Astrocyte (in vitro differentiated cells and primary cell): ENCODE measurements at regions not wholly inside any gene's neighbourhood (a gene's known extent, or its start where the extent isn't known, plus 50 kb on each side); places are given as distances from the start of the nearest gene placed in this dataset.

Experiments
- DNase-seq: peaks from one replicate; pipeline ENCODE4 v3.0.0-alpha.2; 2010; ENCODE audit warnings: low read depth
- FAIRE-seq: peaks from 2 replicates; lab custom pipeline; 2011; peaks lifted over from hg19 to GRCh38; lab: Jason Lieb, UNC
- H2AFZ ChIP-seq: 2 replicates; pipeline ENCODE4 v1.6.0; 2012; ENCODE audit warnings: low read depth, low read length, inconsistent platforms
- H3K27ac ChIP-seq: 2 replicates; pipeline ENCODE4 v1.5.1; 2011; ENCODE audit warnings: low read depth, low read length, inconsistent platforms
- H3K27me3 ChIP-seq: 2 replicates; pipeline ENCODE4 v1.6.0; 2011; ENCODE audit warnings: low read length, inconsistent platforms; ENCODE audit not compliant: insufficient read depth
- H3K36me3 ChIP-seq: 2 replicates; pipeline ENCODE4 v1.5.1; 2011; ENCODE audit warnings: low read length, inconsistent platforms; ENCODE audit not compliant: insufficient read depth
- H3K4me1 ChIP-seq: 2 replicates; pipeline ENCODE4 v1.5.1; 2011; ENCODE audit warnings: low read length, inconsistent platforms; ENCODE audit not compliant: insufficient read depth
- H3K4me2 ChIP-seq: 2 replicates; pipeline ENCODE4 v1.6.0; 2012; ENCODE audit warnings: low read length, inconsistent platforms
- H3K4me3 ChIP-seq: 2 replicates; pipeline ENCODE4 v1.5.1; 2011; ENCODE audit warnings: low read depth, mild to moderate bottlenecking, low read length, inconsistent platforms; ENCODE audit not compliant: insufficient read depth
- H3K79me2 ChIP-seq: 2 replicates; pipeline ENCODE4 v1.6.0; 2012; ENCODE audit warnings: mild to moderate bottlenecking, low read length, inconsistent platforms; ENCODE audit not compliant: insufficient read depth
- H3K9ac ChIP-seq: 2 replicates; pipeline ENCODE4 v1.6.0; 2012; ENCODE audit warnings: mild to moderate bottlenecking, low read length, inconsistent platforms
- H3K9me3 ChIP-seq: 2 replicates; pipeline ENCODE4 v1.5.1; 2012; ENCODE audit warnings: low read depth, mild to moderate bottlenecking, low read length, inconsistent platforms; ENCODE audit not compliant: insufficient read depth
- H4K20me1 ChIP-seq: 2 replicates; pipeline ENCODE4 v1.6.0; 2012; ENCODE audit warnings: low read length, inconsistent platforms; ENCODE audit not compliant: insufficient read depth
- H3K27ac Mint-ChIP-seq: one replicate; pipeline ENCODE4 v1.8.0; 2021; ENCODE audit warnings: mild to moderate bottlenecking, mixed read lengths; ENCODE audit not compliant: unreplicated experiment
- H3K27me3 Mint-ChIP-seq: one replicate; pipeline ENCODE4 v1.8.0; 2021; ENCODE audit warnings: low read depth, mixed read lengths; ENCODE audit not compliant: unreplicated experiment
- H3K36me3 Mint-ChIP-seq: one replicate; pipeline ENCODE4 v1.8.0; 2021; ENCODE audit warnings: low read depth, mixed read lengths; ENCODE audit not compliant: unreplicated experiment
- H3K4me1 Mint-ChIP-seq: one replicate; pipeline ENCODE4 v1.8.0; 2021; ENCODE audit warnings: low read depth, mixed read lengths; ENCODE audit not compliant: unreplicated experiment
- H3K4me3 Mint-ChIP-seq: one replicate; pipeline ENCODE4 v1.8.0; 2021; ENCODE audit warnings: mild to moderate bottlenecking, moderate library complexity, mixed read lengths; ENCODE audit not compliant: unreplicated experiment
- H3K9me3 Mint-ChIP-seq: one replicate; pipeline ENCODE4 v1.8.0; 2021; ENCODE audit warnings: mild to moderate bottlenecking, mixed read lengths; ENCODE audit not compliant: unreplicated experiment
- CTCF ChIP-seq: IDR thresholded peaks from 2 replicates; pipeline ENCODE4 v1.5.1; 2011; ENCODE audit warnings: low read depth, mild to moderate bottlenecking, inconsistent platforms, low read length, moderate library complexity; ENCODE audit not compliant: insufficient read depth
- EZH2 ChIP-seq: IDR thresholded peaks from 2 replicates; pipeline ENCODE4 v1.6.1; 2012; ENCODE audit warnings: mild to moderate bottlenecking, low read length, inconsistent platforms; ENCODE audit not compliant: insufficient read depth

- Mint-ChIP-seq H3K4me1 (peaks cover 5% of the 10 kb centered on the region), H3K9me3 (no peaks in the 10 kb centered on the region), H3K27ac (no peak overlapping the region), H3K36me3 (peaks cover 1% of the 10 kb centered on the region), H3K4me3 (no peak overlapping the region), H3K27me3 (peaks cover 6% of the 10 kb centered on the region)
- no peak overlapping the region for H3K9ac ChIP-seq
- no peak overlapping the region for H3K4me3 ChIP-seq
- H3K9me3 ChIP-seq: no peaks in the 10 kb centered on the region
- no peak for FAIRE-seq
- H2AFZ ChIP-seq: no peak overlapping the region
- H3K36me3 ChIP-seq: no peaks in the 10 kb centered on the region
- TF ChIP-seq EZH2 (no peak), CTCF (no peak)
- H3K79me2 ChIP-seq: no peaks in the 10 kb centered on the region
- H3K4me2 ChIP-seq: no peak overlapping the region
- H3K27ac ChIP-seq: no peak overlapping the region
- no peaks in the 10 kb centered on the region for H3K4me1 ChIP-seq
- H4K20me1 ChIP-seq: no peaks in the 10 kb centered on the region
- no peak for DNase-seq
- no peaks in the 10 kb centered on the region for H3K27me3 ChIP-seq
Measured at GRCh38 chr20:40304119-40304613, 384.9 kb downstream of the MAFB start.

GRCh38 chr20:40294747-40295146, 394.3 kb downstream of the MAFB start:
- Histone ChIP-seq H4K20me1 (no peaks in the 10 kb centered on the region), H2AFZ (no peak overlapping the region), H3K9ac (no peak overlapping the region), H3K79me2 (no peaks in the 10 kb centered on the region), H3K27me3 (no peaks in the 10 kb centered on the region), H3K36me3 (no peaks in the 10 kb centered on the region), H3K27ac (no peak overlapping the region), H3K4me1 (peaks cover 3% of the 10 kb centered on the region), H3K4me2 (peak overlapping the region; percentile 10), H3K9me3 (no peaks in the 10 kb centered on the region), H3K4me3 (no peak overlapping the region)
- Mint-ChIP-seq H3K4me3 (no peak overlapping the region), H3K36me3 (no peaks in the 10 kb centered on the region), H3K9me3 (no peaks in the 10 kb centered on the region), H3K4me1 (peaks cover 5% of the 10 kb centered on the region), H3K27ac (no peak overlapping the region), H3K27me3 (no peaks in the 10 kb centered on the region)
- DNase-seq (no peak), FAIRE-seq (no peak)
- no peak for TF ChIP-seq EZH2
- TF ChIP-seq CTCF: no peak

- no peak for FAIRE-seq
- no peaks in the 10 kb centered on the region for H3K79me2 ChIP-seq
Measured at GRCh38 chr20:40294175-40294574, 394.9 kb downstream of the MAFB start.

More at GRCh38 chr20:40294175-40294574, 394.9 kb downstream of the MAFB start:
- H3K9ac ChIP-seq: no peak overlapping the region
- H3K36me3 ChIP-seq: no peaks in the 10 kb centered on the region
- no peaks in the 10 kb centered on the region for H4K20me1 ChIP-seq
- H3K4me1 ChIP-seq: peaks cover 3% of the 10 kb centered on the region
- no peak overlapping the region for H3K27ac ChIP-seq
- H2AFZ ChIP-seq: no peak overlapping the region
- H3K4me3 ChIP-seq: no peak overlapping the region
- no peaks in the 10 kb centered on the region for H3K9me3 ChIP-seq
- H3K9me3 Mint-ChIP-seq: no peaks in the 10 kb centered on the region
- H3K4me3 Mint-ChIP-seq: no peak overlapping the region
- no peaks in the 10 kb centered on the region for H3K36me3 Mint-ChIP-seq
- no peak overlapping the region for H3K4me2 ChIP-seq
- H3K27ac Mint-ChIP-seq: no peak overlapping the region
- DNase-seq: no peak
- H3K4me1 Mint-ChIP-seq: peaks cover 5% of the 10 kb centered on the region
- TF ChIP-seq CTCF: no peak
- TF ChIP-seq EZH2: no peak
- no peaks in the 10 kb centered on the region for H3K27me3 Mint-ChIP-seq
- H3K27me3 ChIP-seq: peaks cover 3% of the 10 kb centered on the region
